Mesenchymal stem cell (in vitro differentiated cells and primary cell): ENCODE measurements at regions not wholly inside any gene's neighbourhood (a gene's known extent, or its start where the extent isn't known, plus 50 kb on each side); places are given as distances from the start of the nearest gene placed in this dataset. TPM values are rescaled to one million over a fixed set of nuclear protein-coding genes. Genes with fewer than 3 reads are reported as not detected.

Experiments
- small RNA-seq: library from polyadenylated mRNA; stranded (forward); fragments of <200 nt; extraction: miRNeasy Mini kit (QIAGEN cat#:217004); gene quantifications from one replicate; pipeline ENCODE3, GENCODE V24; 2013; ENCODE audit warnings: low read depth

Small RNAs in the stretch of these regions (small RNA-seq; reads per million reads assigned to genes)
- not detected for gene RF00019
